Fibroblast of villous mesenchyme (primary cell): ENCODE measurements at regions not wholly inside any gene's neighbourhood (a gene's known extent, or its start where the extent isn't known, plus 50 kb on each side); places are given as distances from the start of the nearest gene placed in this dataset.

Source experiments
- DNase-seq: peaks from one replicate; pipeline ENCODE4 v3.0.0-alpha.2; 2010; ENCODE audit warnings: low read depth
- H3K4me3 ChIP-seq: 2 replicates; pipeline ENCODE4 v1.5.1; 2011; ENCODE audit warnings: low read depth, mild to moderate bottlenecking, low read length
- CTCF ChIP-seq: IDR thresholded peaks from 2 replicates; pipeline ENCODE4 v1.5.1; 2012; ENCODE audit warnings: low read depth, mild to moderate bottlenecking, low read length; ENCODE audit not compliant: insufficient read depth

- H3K4me3 ChIP-seq, result no peak overlapping the region
- DNase-seq, result no peak
- no peak for TF ChIP-seq CTCF
These were observed 708.0 kb upstream of the FAM174A start for GRCh38 chr5:99827136-99827535.

GRCh38 chr5:99817796-99818195 is 717.4 kb upstream of the FAM174A start:
- TF ChIP-seq CTCF, result no peak
- H3K4me3 ChIP-seq, result no peak overlapping the region
- DNase-seq, result no peak

- TF ChIP-seq CTCF, result no peak
- no peak overlapping the region for H3K4me3 ChIP-seq
- no peak for DNase-seq
These were observed 720.7 kb upstream of the FAM174A start for GRCh38 chr5:99814321-99815063.

- no peak overlapping the region for H3K4me3 ChIP-seq
- no peak for TF ChIP-seq CTCF
- DNase-seq, result no peak
These were observed 726.4 kb upstream of the FAM174A start for GRCh38 chr5:99808657-99809230.

GRCh38 chr5:99807346-99807745 is 727.8 kb upstream of the FAM174A start:
- no peak for TF ChIP-seq CTCF
- no peak overlapping the region for H3K4me3 ChIP-seq
- DNase-seq, result no peak

GRCh38 chr5:99795031-99795430 is 740.1 kb upstream of the FAM174A start:
- no peak for TF ChIP-seq CTCF
- H3K4me3 ChIP-seq, result no peak overlapping the region
- no peak for DNase-seq
